Mesodermal cell (in vitro differentiated cells): ENCODE measurements at regions not wholly inside any gene's neighbourhood (a gene's known extent, or its start where the extent isn't known, plus 50 kb on each side); places are given as distances from the start of the nearest gene placed in this dataset.
A peak's percentile ranks its signal among the peaks of the same experiment; 100 is the strongest.

Experiments used
- H3K27ac ChIP-seq: 2 replicates; pipeline ENCODE4 v1.7.0; 2013; ENCODE audit warnings: mild to moderate bottlenecking, low read depth, low read length, moderate library complexity; ENCODE audit not compliant: severe bottlenecking
- H3K36me3 ChIP-seq: 2 replicates; pipeline ENCODE4 v1.7.1; 2013; ENCODE audit warnings: mild to moderate bottlenecking, low read length, moderate library complexity; ENCODE audit not compliant: control insufficient read depth, insufficient read depth
- H3K4me1 ChIP-seq: one replicate; pipeline ENCODE4 v1.7.1; 2013; ENCODE audit warnings: mild to moderate bottlenecking, low read length; ENCODE audit not compliant: insufficient read depth, control insufficient read depth, poor library complexity, severe bottlenecking
- H3K4me3 ChIP-seq: 2 replicates; pipeline ENCODE4 v1.7.0; 2013; ENCODE audit warnings: low read length, control low read depth, mild to moderate bottlenecking; ENCODE audit not compliant: insufficient read depth, poor library complexity, severe bottlenecking; ENCODE audit errors: extremely low read depth
- H3K9me3 ChIP-seq: 2 replicates; pipeline ENCODE4 v1.7.1; 2013; ENCODE audit warnings: mild to moderate bottlenecking, low read length, moderate library complexity; ENCODE audit not compliant: control insufficient read depth
- WGBS, 2 experiments: methylation state at CpG; one replicate each; pipeline ENCODE4 v1.1.5; 2013; ENCODE audit warnings: missing lambda C conversion rate in 2 of 2; ENCODE audit not compliant: insufficient coverage in 2 of 2; 5-methylcytosine and 5-hydroxymethylcytosine counted together

- WGBS, 2 experiments = 92 to 94% methylated on average over 2 of the region's 4 CpGs
- Histone ChIP-seq H3K4me1 (no peaks in the 10 kb centered on the region), H3K9me3 (no peaks in the 10 kb centered on the region), H3K4me3 (no peak overlapping the region), H3K36me3 (no peaks in the 10 kb centered on the region), H3K27ac (no peak overlapping the region)
Measured at GRCh38 chr2:167543721-167544120, 655.4 kb downstream of the XIRP2 start.

GRCh38 chr2:167537743-167538142 is 649.5 kb downstream of the XIRP2 start:
- Histone ChIP-seq H3K9me3 (no peaks in the 10 kb centered on the region), H3K4me3 (no peak overlapping the region), H3K4me1 (no peaks in the 10 kb centered on the region), H3K27ac (no peak overlapping the region), H3K36me3 (no peaks in the 10 kb centered on the region)
- 86 to 93% methylated on average over 2 to 4 of the region's 4 CpGs for WGBS, 2 experiments

DNA sequence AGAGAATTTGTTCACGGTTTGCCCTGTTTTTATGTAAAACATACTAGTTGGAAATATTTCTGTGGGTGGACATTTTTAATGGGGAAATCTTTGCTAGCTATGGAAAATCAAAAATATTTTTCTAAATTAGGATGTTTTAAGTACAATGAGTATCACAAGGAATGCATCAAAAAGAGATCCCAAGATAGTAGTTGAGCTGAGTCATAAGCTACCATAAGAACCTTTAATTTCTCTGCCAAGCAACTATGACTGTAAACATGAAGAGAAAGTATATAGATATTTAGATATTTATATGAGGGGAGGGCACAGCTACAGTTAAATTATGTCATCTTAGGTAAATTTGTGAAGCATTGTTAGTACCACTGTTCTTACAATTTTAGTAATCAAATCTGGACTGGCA is 646.2 kb downstream of the XIRP2 start:
- H3K4me1 ChIP-seq = no peaks in the 10 kb centered on the region
- no peak overlapping the region for H3K27ac ChIP-seq
- H3K4me3 ChIP-seq = no peak overlapping the region
- WGBS, 2 experiments = 90 to 100% methylated on average over 1 of the region's 1 CpG
- no peaks in the 10 kb centered on the region for H3K9me3 ChIP-seq
- no peaks in the 10 kb centered on the region for H3K36me3 ChIP-seq

DNA sequence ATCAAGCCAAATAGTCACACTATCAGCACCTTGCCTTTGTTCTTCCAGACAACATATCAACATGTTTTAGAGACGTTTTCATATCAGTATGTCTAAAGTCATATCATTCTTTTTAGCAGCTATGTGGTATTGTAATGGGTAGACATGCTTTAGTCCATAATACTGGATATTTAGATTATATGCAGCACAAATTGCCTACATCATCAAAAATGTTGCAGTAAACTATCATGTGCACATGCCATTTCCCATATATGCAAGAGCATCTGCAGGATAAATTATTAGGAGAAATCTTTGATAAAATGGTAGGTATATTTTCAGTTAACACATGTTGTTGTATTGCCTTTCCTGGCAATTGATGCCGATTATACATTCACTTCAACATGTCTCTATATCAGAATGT is 636.5 kb downstream of the XIRP2 start:
- H3K4me3 ChIP-seq = no peak overlapping the region
- no peak overlapping the region for H3K27ac ChIP-seq
- H3K4me1 ChIP-seq = peaks cover 4% of the 10 kb centered on the region
- no peaks in the 10 kb centered on the region for H3K9me3 ChIP-seq
- H3K36me3 ChIP-seq = no peaks in the 10 kb centered on the region
- no CpG with 5 or more reads among the region's 2 CpGs for WGBS, 2 experiments

GRCh38 chr2:167510071-167510759 is 621.9 kb downstream of the XIRP2 start:
- Histone ChIP-seq H3K4me1 (peaks cover 14% of the 10 kb centered on the region), H3K36me3 (no peaks in the 10 kb centered on the region), H3K27ac (peak overlapping the region; percentile 100), H3K4me3 (no peak overlapping the region), H3K9me3 (no peaks in the 10 kb centered on the region)
- 67% methylated on average over 1 of the region's 2 CpGs for WGBS, 2 experiments

DNA sequence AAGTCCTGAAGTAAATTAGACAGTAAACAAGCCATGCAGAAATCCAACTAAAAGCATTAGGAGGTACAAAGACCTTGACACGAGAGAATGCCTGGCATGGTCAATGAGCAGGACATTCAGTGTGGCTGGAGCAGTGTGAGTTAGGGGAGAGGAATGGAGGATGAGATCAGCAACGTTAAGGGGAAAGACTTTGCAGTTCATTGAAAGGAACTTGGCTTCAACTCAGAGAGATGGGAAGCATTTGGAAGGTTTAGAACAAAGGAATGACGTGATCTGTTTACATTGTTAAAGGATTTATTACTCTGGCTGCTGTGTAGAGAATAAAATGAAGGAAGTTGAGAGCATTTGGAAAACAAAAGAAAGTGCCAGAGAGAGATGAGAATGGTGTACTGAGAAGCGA is 621.3 kb downstream of the XIRP2 start:
- peak overlapping the region; percentile 100 for H3K27ac ChIP-seq
- no peaks in the 10 kb centered on the region for H3K36me3 ChIP-seq
- H3K9me3 ChIP-seq = no peaks in the 10 kb centered on the region
- peaks cover 14% of the 10 kb centered on the region for H3K4me1 ChIP-seq
- no peak overlapping the region for H3K4me3 ChIP-seq
- WGBS, 2 experiments = 7 to 14% methylated on average over 3 to 4 of the region's 4 CpGs

- WGBS, 2 experiments = no CpG with 5 or more reads among the region's 1 CpG
- Histone ChIP-seq H3K4me3 (no peak overlapping the region), H3K27ac (peak overlapping the region; percentile 100)
Measured at GRCh38 chr2:167508709-167509108, 620.4 kb downstream of the XIRP2 start.

DNA sequence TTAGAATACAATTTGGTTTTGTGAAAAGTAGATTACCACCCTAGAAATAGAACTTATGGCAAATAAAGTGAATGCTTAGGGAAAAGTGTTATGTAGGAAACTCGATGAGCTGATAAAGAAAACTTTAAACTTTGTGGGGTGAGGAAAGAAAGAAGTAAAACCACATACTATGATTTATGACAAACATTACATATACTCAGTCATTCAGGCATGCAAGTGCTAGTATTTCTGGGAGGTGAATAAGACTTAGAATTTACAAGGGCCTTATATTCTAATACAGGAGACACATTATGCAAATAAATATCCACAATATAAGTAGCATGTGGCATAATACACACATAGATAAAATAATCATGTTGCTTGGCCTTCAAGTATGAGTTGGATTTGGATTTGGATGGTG is 618.1 kb downstream of the XIRP2 start:
- Histone ChIP-seq H3K36me3 (no peaks in the 10 kb centered on the region), H3K9me3 (no peaks in the 10 kb centered on the region), H3K27ac (no peak overlapping the region), H3K4me1 (peaks cover 14% of the 10 kb centered on the region), H3K4me3 (no peak overlapping the region)
- no CpG with 5 or more reads among the region's 1 CpG for WGBS, 2 experiments

More at GRCh38 chr2:167508709-167509108, 620.4 kb downstream of the XIRP2 start:
- H3K4me1 ChIP-seq = peaks cover 14% of the 10 kb centered on the region
- no peaks in the 10 kb centered on the region for H3K36me3 ChIP-seq
- H3K9me3 ChIP-seq = no peaks in the 10 kb centered on the region

GRCh38 chr2:167504695-167505094 is 616.4 kb downstream of the XIRP2 start:
- Histone ChIP-seq H3K4me1 (peaks cover 16% of the 10 kb centered on the region), H3K9me3 (no peaks in the 10 kb centered on the region), H3K4me3 (no peak overlapping the region), H3K36me3 (no peaks in the 10 kb centered on the region), H3K27ac (no peak overlapping the region)

DNA sequence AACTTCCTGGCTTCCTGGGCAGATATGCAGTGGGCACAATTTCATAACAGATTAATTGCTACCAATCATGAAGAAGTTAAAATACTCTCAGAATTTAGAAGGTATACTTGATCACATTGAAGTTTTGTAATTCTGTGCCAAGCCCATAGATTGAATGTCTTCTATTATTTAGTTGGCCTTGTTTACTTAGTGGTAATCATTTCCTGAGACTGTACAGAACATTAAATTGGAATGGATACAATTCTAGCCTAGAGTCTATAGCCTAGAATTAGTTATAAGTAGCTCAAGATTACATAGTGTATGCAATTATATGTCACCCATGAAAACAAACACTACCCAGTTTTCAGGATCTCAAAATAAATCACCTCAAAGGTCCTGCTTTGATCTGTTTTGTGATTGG is 615.8 kb downstream of the XIRP2 start:
- H3K4me3 ChIP-seq = no peak overlapping the region
- H3K27ac ChIP-seq = no peak overlapping the region
- H3K4me1 ChIP-seq = peaks cover 15% of the 10 kb centered on the region
- no peaks in the 10 kb centered on the region for H3K36me3 ChIP-seq
- H3K9me3 ChIP-seq = no peaks in the 10 kb centered on the region

DNA sequence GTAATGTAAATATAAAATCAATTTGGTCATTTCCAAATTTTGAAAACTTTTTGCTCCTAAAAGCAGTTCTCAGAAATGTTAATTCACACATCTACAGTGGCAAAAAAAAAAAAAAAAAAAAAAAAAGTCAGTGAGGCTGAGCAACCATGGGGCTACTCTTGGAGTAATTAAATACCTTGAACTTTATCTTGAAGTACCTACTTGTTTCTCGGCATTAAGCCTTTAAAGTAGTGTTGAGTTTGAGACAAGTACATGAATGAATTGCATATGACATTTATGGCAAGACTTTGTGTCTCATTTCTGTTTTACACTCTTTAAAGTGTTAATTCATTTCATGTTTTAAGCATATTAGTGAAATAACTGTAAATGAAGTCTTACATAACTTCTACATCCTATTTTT is 613.3 kb downstream of the XIRP2 start:
- Histone ChIP-seq H3K9me3 (no peaks in the 10 kb centered on the region), H3K36me3 (no peaks in the 10 kb centered on the region), H3K27ac (no peak overlapping the region), H3K4me3 (no peak overlapping the region), H3K4me1 (peaks cover 14% of the 10 kb centered on the region)
- 100% methylated on average over 1 of the region's 1 CpG; no CpG with 5 or more reads in 1 of the 2 experiments for WGBS, 2 experiments
